ENCODE measurements at regions not wholly inside any gene's neighbourhood (a gene's known extent, or its start where the extent isn't known, plus 50 kb on each side); places are given as distances from the start of the nearest gene placed in this dataset.

GRCh38 chr6:159376516-159377158 is 207.4 kb downstream of the FNDC1 start:
- TF ChIP-seq CTCF (IDR thresholded peaks at IDR 0.05; ENCODE audit: insufficient read depth, low read length, poor library complexity, severe bottlenecking) (no peak), EZH2phosphoT487 (conservative IDR thresholded peaks at IDR 0.05; ENCODE audit: low read length) (no peak)

Data from SU-DHL-6 (cell line).